ENCODE measurements at regions not wholly inside any gene's neighbourhood (a gene's known extent, or its start where the extent isn't known, plus 50 kb on each side); places are given as distances from the start of the nearest gene placed in this dataset.

DNA sequence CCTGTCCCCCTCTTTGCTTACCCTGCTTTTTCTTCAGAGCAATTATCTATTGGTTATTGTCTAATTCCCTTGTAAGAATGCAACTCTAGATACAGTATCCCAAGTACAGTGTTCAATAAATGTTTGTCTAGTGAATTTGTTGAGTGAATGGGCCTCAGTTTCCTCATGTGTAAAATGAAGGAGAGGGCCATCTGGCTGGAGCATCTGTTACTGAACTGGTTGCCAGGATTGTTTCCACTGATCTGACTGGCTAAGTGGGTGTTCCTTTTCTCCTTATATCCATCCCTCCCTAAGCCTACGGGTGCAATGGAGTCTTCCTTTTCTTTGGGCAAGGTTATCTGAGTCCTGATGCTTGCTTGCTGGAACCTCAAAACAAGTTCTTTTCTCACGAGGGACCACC is 185.2 kb upstream of the RPS6KA3 start:
- Histone ChIP-seq H3K9me3 (replicated peaks) (no peaks in the 10 kb centered on the region), H3K27me3 (replicated peaks) (no peaks in the 10 kb centered on the region), H3K27ac (no peak overlapping the region), H3K4me1 (replicated peaks) (peaks cover 21% of the 10 kb centered on the region), H3K36me3 (no peaks in the 10 kb centered on the region), H3K4me3 (no peak overlapping the region)
- no peak for DNase-seq (ENCODE audit: low read depth in 1 of 2, low spot score in 2 of 2)

DNA sequence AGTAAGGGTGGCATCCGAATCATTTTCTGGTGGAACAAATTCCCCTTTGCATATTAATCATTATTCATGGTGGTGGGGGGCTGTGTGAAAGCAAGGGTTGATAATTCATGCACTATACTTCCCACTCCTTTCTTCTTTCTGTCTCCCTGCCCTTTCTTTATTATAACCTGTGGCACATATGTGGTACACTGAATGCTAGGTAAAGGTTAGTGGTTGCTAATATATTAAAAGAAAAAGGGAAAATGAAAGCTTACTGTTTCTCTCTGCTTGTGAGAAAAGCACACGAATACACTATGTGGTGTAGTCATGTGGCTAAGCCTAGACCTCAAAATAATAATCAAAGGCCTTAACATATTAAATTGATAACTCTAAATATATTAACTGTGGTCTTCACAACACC is 178.4 kb upstream of the RPS6KA3 start:
- H3K27me3 ChIP-seq (replicated peaks): no peaks in the 10 kb centered on the region
- no peak overlapping the region for H3K27ac ChIP-seq
- no peaks in the 10 kb centered on the region for H3K4me1 ChIP-seq (replicated peaks)
- H3K36me3 ChIP-seq: no peaks in the 10 kb centered on the region
- H3K9me3 ChIP-seq (replicated peaks): no peaks in the 10 kb centered on the region
- DNase-seq (ENCODE audit: low read depth in 1 of 2, low spot score in 2 of 2): no peak
- H3K4me3 ChIP-seq: no peak overlapping the region

DNA sequence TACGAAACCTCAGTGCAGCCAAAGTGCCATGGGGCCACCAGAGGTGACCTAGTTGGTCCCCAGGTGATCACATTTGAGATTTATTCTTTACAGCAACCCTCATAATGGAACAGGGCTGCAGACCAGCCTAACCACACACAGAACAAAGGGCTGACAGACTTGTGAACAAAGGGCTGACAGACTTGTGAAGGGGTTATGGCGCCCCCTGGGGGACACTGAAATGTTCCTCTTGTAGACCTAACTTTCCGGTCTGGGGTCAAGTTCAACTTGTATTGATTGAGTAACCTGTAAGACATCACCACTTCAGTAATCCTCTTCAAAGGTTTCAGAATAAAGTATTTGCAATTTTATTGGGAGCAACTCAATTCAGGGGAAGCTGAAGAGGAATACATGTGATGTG is 175.9 kb upstream of the RPS6KA3 start:
- Histone ChIP-seq H3K27ac (no peak overlapping the region), H3K4me3 (no peak overlapping the region), H3K36me3 (no peaks in the 10 kb centered on the region), H3K9me3 (replicated peaks) (no peaks in the 10 kb centered on the region), H3K4me1 (replicated peaks) (no peaks in the 10 kb centered on the region), H3K27me3 (replicated peaks) (no peaks in the 10 kb centered on the region)
- DNase-seq (ENCODE audit: low read depth in 1 of 2, low spot score in 2 of 2): peak in 1 of 2 experiments; percentile 65

DNA sequence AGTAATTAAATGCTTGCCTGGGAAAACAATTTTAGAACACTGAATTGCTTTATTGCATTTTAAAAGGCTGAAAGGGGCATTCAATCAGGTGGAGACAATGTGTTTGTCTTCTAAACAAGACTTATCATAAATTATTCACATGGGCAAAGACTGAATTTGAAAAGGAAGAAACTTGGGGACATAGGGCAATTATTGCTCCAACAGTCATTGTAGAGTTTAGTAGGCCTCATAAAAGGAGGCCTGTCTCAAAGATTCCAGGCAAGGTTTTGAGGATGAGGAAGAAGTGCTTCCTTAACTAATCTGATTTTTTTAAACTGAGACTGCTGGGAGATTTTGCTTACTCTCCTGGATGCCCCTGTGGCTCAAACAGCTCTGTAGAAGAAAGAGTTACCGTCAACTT is 174.4 kb upstream of the RPS6KA3 start:
- Histone ChIP-seq H3K27ac (no peak overlapping the region), H3K36me3 (no peaks in the 10 kb centered on the region), H3K4me3 (no peak overlapping the region), H3K4me1 (replicated peaks) (no peaks in the 10 kb centered on the region), H3K27me3 (replicated peaks) (no peaks in the 10 kb centered on the region), H3K9me3 (replicated peaks) (no peaks in the 10 kb centered on the region)
- no peak for DNase-seq (ENCODE audit: low read depth in 1 of 2, low spot score in 2 of 2)

DNA sequence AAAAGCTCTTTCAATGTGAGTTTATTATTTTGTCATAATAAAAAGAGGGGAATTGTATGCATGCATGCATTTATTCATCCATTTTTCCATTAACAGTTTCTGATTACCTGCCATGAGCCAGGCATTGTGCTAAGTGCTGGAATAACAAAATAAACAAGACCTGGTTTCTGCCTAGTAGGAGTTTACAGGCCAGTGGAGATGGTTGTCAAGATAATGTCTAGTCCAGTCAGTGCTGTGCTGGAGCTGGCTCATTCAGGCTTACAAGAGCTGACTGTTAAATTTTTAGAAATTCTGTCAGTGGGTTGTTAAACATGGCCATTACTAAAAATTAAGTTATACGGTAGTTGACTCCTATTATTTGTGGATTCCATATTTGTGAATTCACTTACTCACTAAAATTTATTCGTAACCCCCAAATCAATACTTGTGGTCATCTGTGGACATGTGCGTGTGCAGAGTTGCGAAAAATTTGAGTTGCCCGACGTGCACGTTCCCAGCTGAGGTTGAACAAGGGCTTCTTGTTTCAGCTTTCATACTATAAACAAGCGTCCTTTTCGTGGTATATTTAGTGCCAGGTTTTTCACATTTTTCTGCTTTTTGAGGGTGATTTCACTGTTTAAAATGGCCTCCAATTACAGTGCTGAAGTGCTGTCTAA is 172.3 kb upstream of the RPS6KA3 start:
- H3K9me3 ChIP-seq (replicated peaks): no peaks in the 10 kb centered on the region
- H3K27ac ChIP-seq: no peak overlapping the region
- H3K4me1 ChIP-seq (replicated peaks): no peaks in the 10 kb centered on the region
- H3K36me3 ChIP-seq: no peaks in the 10 kb centered on the region
- no peaks in the 10 kb centered on the region for H3K27me3 ChIP-seq (replicated peaks)
- no peak for DNase-seq (ENCODE audit: low read depth in 1 of 2, low spot score in 2 of 2)
- no peak overlapping the region for H3K4me3 ChIP-seq

DNA sequence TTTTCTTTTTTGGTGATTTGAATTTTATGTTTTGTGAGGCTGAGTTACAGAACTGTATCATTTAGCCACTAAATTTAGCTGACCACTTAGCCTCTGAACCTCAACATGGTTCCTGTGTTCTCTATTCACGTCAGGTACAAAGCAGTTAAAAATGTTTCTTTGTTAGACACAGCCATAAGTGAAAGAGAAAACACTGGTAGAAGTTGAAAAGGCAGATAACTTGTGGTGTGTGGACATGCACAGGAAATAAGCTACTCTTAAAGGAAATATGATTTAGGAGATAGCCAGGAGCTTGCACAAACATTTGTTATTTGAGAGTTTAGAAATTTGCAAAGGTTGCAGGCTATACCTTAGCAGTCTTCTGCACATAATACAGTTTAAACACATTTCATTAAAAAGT is 171.0 kb upstream of the RPS6KA3 start:
- Histone ChIP-seq H3K9me3 (replicated peaks) (no peaks in the 10 kb centered on the region), H3K27ac (no peak overlapping the region), H3K4me1 (replicated peaks) (peaks cover 5% of the 10 kb centered on the region), H3K4me3 (no peak overlapping the region), H3K27me3 (replicated peaks) (no peaks in the 10 kb centered on the region), H3K36me3 (no peaks in the 10 kb centered on the region)
- DNase-seq (ENCODE audit: low read depth in 1 of 2, low spot score in 2 of 2): no peak

DNA sequence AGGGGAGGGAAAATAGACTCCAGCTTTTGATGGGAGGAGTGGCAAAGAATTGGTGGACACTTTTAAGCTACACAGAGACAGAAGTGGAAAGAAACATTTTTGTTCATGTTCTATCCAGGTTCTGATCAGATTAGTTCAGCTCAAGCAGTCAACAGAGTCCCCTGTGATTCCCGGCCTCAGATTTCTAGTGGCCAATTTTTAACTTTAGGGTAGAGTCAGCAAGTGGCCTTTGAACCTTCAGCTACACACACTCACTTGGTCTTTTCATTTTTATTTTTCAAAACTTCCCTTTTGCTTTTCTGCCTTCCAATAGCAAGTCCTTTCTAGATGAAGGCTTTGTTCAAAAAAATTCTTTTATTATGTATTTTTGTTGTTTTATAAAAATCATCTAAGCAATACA is 169.2 kb upstream of the RPS6KA3 start:
- no peak for DNase-seq (ENCODE audit: low read depth in 1 of 2, low spot score in 2 of 2)
- Histone ChIP-seq H3K4me1 (replicated peaks) (peaks cover 18% of the 10 kb centered on the region), H3K27ac (no peak overlapping the region), H3K9me3 (replicated peaks) (no peaks in the 10 kb centered on the region), H3K27me3 (replicated peaks) (no peaks in the 10 kb centered on the region), H3K4me3 (no peak overlapping the region), H3K36me3 (no peaks in the 10 kb centered on the region)

DNA sequence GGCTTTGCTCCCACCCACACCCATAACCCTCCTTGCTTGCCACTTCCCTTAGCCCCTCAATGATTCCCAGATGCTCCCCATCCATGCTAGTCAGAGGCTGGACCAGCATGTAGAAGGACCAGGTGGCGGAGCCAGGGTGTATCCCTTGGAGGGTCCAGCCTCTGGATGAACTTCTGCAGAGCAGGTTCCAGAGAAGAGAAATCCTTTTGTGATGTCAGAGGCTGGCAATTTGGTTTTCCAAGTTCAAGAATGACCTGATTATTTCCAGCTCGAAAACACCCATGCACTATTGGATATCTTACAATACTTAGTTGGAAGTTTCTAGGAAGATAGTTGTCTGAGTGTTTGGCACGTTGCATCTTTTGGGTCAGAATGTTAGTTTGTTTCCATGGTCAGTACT is 168.3 kb upstream of the RPS6KA3 start:
- H3K27me3 ChIP-seq (replicated peaks): no peaks in the 10 kb centered on the region
- H3K36me3 ChIP-seq: no peaks in the 10 kb centered on the region
- H3K4me1 ChIP-seq (replicated peaks): peaks cover 18% of the 10 kb centered on the region
- no peak overlapping the region for H3K27ac ChIP-seq
- H3K4me3 ChIP-seq: no peak overlapping the region
- DNase-seq (ENCODE audit: low read depth in 1 of 2, low spot score in 2 of 2): no peak
- H3K9me3 ChIP-seq (replicated peaks): no peaks in the 10 kb centered on the region

DNA sequence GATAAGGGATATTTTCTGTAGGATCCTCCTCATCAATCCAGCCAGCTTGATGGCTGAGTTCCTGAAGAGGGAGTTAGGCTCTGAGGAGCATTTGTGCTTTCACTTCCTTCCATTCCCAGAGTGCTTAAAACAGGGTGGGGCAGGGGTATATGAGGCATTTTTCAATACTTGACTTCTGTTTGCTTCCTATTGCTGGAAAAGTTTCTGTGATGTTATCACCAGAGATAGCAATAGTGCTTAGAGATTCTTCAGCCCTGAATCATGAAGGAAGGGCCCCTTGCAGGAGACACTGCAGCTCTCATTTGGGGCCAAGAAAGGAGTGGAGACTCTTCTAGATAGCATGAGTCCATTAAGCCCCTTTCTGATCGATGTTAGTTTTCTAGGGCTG is 166.7 kb upstream of the RPS6KA3 start:
- H3K27ac ChIP-seq: no peak overlapping the region
- H3K4me3 ChIP-seq: no peak overlapping the region
- DNase-seq (ENCODE audit: low read depth in 1 of 2, low spot score in 2 of 2): no peak
- no peaks in the 10 kb centered on the region for H3K9me3 ChIP-seq (replicated peaks)
- no peaks in the 10 kb centered on the region for H3K27me3 ChIP-seq (replicated peaks)
- no peaks in the 10 kb centered on the region for H3K36me3 ChIP-seq
- H3K4me1 ChIP-seq (replicated peaks): peaks cover 18% of the 10 kb centered on the region

DNA sequence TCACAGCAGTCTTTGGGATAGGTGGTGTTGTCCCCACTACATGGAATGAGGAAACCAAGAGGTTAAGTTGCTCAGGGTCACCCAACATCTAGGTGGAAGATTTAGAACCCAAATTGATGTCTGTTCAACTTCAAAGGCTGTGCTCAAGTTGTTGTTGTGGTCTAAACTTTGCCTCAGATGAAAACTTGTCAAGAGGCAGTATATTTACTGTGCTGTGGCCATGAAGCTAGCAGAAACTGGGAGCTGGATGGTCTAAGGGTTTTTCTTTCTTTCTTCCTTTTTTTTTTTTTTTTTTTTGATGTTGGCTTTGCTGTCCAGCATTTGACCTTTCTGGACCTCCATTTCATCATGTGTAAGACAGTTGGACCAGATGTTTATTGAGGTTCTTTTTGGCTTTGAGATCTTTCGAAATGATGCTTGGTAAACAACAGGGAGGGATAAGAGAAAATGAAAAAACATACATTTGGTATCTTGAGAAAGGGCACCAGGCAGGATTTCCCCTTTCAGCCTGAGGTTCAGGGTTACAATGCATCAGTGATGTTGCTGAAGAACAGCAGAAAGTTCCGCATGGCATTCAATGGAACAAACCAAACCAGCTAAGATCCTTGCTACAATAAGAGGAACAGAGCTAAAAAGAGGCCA is 166.2 kb upstream of the RPS6KA3 start:
- Histone ChIP-seq H3K27ac (no peak overlapping the region), H3K27me3 (replicated peaks) (no peaks in the 10 kb centered on the region), H3K36me3 (no peaks in the 10 kb centered on the region), H3K9me3 (replicated peaks) (no peaks in the 10 kb centered on the region), H3K4me3 (no peak overlapping the region), H3K4me1 (replicated peaks) (peaks cover 18% of the 10 kb centered on the region)
- no peak for DNase-seq (ENCODE audit: low read depth in 1 of 2, low spot score in 2 of 2)

DNA sequence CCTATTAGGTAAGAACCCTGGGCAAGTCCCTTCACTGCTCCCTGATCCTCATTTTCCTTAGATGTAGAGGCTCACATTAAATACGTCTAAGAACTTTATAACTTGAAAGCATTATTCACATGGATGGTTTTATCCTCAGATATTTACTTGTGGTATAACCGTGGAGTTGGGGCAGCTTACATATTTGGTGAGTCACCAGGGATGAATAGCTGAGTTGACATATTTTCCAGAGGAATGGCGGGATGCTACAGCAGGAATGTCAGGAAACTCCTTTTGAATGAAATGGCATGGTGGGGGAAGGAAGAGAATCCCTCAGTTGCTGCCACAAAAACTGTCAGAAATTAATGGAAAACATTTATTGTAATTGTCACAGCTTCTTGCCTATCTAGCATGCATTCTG is 165.3 kb upstream of the RPS6KA3 start:
- peak in 1 of 2 experiments; percentile 7 for DNase-seq (ENCODE audit: low read depth in 1 of 2, low spot score in 2 of 2)
- H3K27me3 ChIP-seq (replicated peaks): no peaks in the 10 kb centered on the region
- no peaks in the 10 kb centered on the region for H3K36me3 ChIP-seq
- H3K9me3 ChIP-seq (replicated peaks): no peaks in the 10 kb centered on the region
- no peak overlapping the region for H3K4me3 ChIP-seq
- no peak overlapping the region for H3K27ac ChIP-seq
- peaks cover 18% of the 10 kb centered on the region for H3K4me1 ChIP-seq (replicated peaks)

DNA sequence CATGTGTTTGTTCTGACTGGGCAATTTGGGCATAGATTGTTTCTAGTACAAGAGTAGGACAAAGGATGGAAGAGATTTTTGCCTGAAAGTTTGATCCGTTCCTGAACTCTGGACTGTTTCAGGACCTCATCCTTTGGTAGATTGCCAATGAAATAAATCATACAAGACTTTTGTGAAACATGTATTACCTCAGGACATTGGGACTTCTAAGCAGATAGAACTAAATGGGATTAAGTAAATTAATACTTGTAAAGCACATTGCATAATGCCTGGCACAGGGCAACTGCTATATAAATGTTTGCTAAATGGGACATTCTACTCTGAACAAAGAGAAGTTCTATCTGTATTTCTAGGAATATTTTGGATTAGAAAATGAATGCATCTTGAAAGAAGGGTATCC is 164.8 kb upstream of the RPS6KA3 start:
- peaks cover 18% of the 10 kb centered on the region for H3K4me1 ChIP-seq (replicated peaks)

DNA sequence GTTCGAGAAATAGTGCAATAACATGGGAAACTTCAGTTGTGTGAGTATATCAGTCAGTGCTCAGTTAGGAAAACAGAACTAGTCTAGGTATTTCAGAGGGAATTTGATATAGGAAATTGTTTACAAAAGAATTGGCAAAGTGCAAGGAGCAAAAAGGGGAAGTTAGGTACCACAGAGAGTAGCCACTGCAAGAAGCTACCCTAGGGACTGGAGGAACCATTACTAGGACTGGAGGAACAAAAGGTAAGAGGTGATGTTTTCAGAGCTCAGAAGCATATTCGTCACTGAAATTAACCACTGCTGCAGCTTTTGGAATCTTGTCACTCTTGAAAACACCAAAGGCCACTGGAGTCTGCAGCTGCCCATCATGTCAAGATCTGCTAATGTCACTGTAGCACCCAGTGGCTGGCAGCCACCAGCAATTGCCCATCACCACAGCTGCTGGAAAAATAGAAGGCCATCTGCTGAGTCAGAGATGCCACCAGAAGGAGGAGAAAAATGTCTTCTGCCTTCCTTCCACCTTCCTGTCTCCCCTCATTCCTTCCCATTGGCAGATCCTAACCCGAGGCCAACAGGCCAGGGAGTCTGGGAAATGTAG is 160.6 kb upstream of the RPS6KA3 start:
- no peaks in the 10 kb centered on the region for H3K36me3 ChIP-seq
- H3K4me3 ChIP-seq: no peak overlapping the region
- peaks cover 9% of the 10 kb centered on the region for H3K4me1 ChIP-seq (replicated peaks)
- H3K9me3 ChIP-seq (replicated peaks): no peaks in the 10 kb centered on the region
- H3K27ac ChIP-seq: no peak overlapping the region
- no peak for DNase-seq (ENCODE audit: low read depth in 1 of 2, low spot score in 2 of 2)
- no peaks in the 10 kb centered on the region for H3K27me3 ChIP-seq (replicated peaks)

More for the DNA sequence above, 164.8 kb upstream of the RPS6KA3 start:
- no peak for DNase-seq (ENCODE audit: low read depth in 1 of 2, low spot score in 2 of 2)
- H3K9me3 ChIP-seq (replicated peaks): no peaks in the 10 kb centered on the region
- H3K27ac ChIP-seq: no peak overlapping the region
- no peaks in the 10 kb centered on the region for H3K36me3 ChIP-seq
- H3K4me3 ChIP-seq: no peak overlapping the region
- no peaks in the 10 kb centered on the region for H3K27me3 ChIP-seq (replicated peaks)

DNA sequence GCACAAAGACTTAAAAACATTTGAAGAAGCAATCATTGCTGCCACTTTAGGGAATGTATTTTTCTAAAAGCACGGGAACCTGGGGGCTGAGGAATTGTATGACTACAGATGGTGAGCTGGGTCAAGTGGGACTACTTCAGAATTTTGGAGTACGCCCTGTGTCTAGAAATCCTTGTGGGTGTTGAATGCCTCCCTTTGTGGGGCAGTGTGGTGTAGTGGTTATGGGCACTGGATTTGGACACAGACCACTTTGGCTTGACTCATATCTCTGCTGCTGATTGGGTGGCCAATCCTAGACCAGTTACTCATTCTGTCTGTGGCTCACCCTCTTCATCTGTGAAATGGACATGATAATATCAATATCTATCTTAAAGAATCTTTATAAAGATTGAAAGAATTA is 155.0 kb upstream of the RPS6KA3 start:
- no peaks in the 10 kb centered on the region for H3K36me3 ChIP-seq
- no peak for DNase-seq (ENCODE audit: low read depth in 1 of 2, low spot score in 2 of 2)
- H3K4me3 ChIP-seq: no peak overlapping the region
- H3K27ac ChIP-seq: no peak overlapping the region
- H3K9me3 ChIP-seq (replicated peaks): no peaks in the 10 kb centered on the region
- H3K27me3 ChIP-seq (replicated peaks): no peaks in the 10 kb centered on the region
- no peaks in the 10 kb centered on the region for H3K4me1 ChIP-seq (replicated peaks)

Data from SJSA1 (cell line).